CD14-positive monocyte (primary cell): ENCODE measurements at regions not wholly inside any gene's neighbourhood (a gene's known extent, or its start where the extent isn't known, plus 50 kb on each side); places are given as distances from the start of the nearest gene placed in this dataset.

Experiments used
- DNase-seq, 3 donors: peaks; one replicate each; pipeline ENCODE4 v3.0.0-alpha.2; 2011 to 2022
- H2AFZ ChIP-seq: 2 replicates; pipeline ENCODE4 v1.6.0; 2012; ENCODE audit warnings: mild to moderate bottlenecking, low read depth, low read length, inconsistent platforms; ENCODE audit not compliant: insufficient read depth, poor library complexity, severe bottlenecking
- H3K27ac ChIP-seq, 2 donors: 1 replicate in 1 of 2; 2 replicates in 1 of 2; pipeline ENCODE4 v1.5.1; 2012 to 2013; ENCODE audit warnings: low read length in 2 of 2, control low read depth in 1 of 2, inconsistent platforms in 1 of 2, low read depth in 1 of 2, mild to moderate bottlenecking in 1 of 2
- H3K27me3 ChIP-seq, 2 donors: one replicate each; pipeline versions ENCODE4 v1.6.0 to v1.6.1; 2011 to 2013; ENCODE audit warnings: low read length in 2 of 2; ENCODE audit not compliant: control insufficient read depth in 2 of 2, insufficient read depth in 2 of 2
- H3K36me3 ChIP-seq, 2 donors: replicated peaks in 1 of 2; 1 replicate in 1 of 2; 2 replicates in 1 of 2; pipeline versions ENCODE4 v1.5.1 to v1.6.1; 2012 to 2013; ENCODE audit warnings: low read length in 2 of 2, control low read depth in 1 of 2, inconsistent platforms in 1 of 2, mild to moderate bottlenecking in 1 of 2; ENCODE audit not compliant: insufficient read depth in 2 of 2, control insufficient read depth in 1 of 2
- H3K4me1 ChIP-seq, 2 donors: 1 replicate in 1 of 2; 2 replicates in 1 of 2; pipeline versions ENCODE4 v1.5.1 to v1.6.1; 2012 to 2013; ENCODE audit warnings: low read length in 2 of 2, control low read depth in 1 of 2, inconsistent platforms in 1 of 2, mild to moderate bottlenecking in 1 of 2, moderate library complexity in 1 of 2; ENCODE audit not compliant: insufficient read depth in 2 of 2, control insufficient read depth in 1 of 2
- H3K4me2 ChIP-seq: replicated peaks from 2 replicates; pipeline ENCODE3; 2012; ENCODE audit warnings: low read length, moderate library complexity, mild to moderate bottlenecking; ENCODE audit not compliant: poor library complexity, severe bottlenecking; ENCODE audit errors: extremely low read depth
- H3K4me3 ChIP-seq, 3 experiments: fragments of 200-600 bp in 1 of 3; sonication (generic) in 1 of 3; replicated peaks in 1 of 3; 1 replicate in 2 of 3; 2 replicates in 1 of 3; pipeline ENCODE4 v1.5.1; 2011 to 2013; ENCODE audit warnings: low read length in 3 of 3, mild to moderate bottlenecking in 3 of 3, control low read depth in 2 of 3, low read depth in 2 of 3, inconsistent platforms in 1 of 3, moderate library complexity in 1 of 3
- H3K79me2 ChIP-seq: 2 replicates; pipeline ENCODE4 v1.6.0; 2012; ENCODE audit warnings: mild to moderate bottlenecking, control low read depth, inconsistent platforms, low read length, moderate library complexity; ENCODE audit not compliant: insufficient read depth
- H3K9ac ChIP-seq: 2 replicates; pipeline ENCODE4 v1.6.0; 2017; ENCODE audit warnings: low read length, mild to moderate bottlenecking; ENCODE audit not compliant: insufficient read depth, poor library complexity, severe bottlenecking
- H3K9me3 ChIP-seq, 2 donors: replicated peaks in 1 of 2; 1 replicate in 1 of 2; 2 replicates in 1 of 2; pipeline versions ENCODE4 v1.5.1 to v1.6.1; 2012 to 2013; ENCODE audit warnings: low read length in 2 of 2, control low read depth in 1 of 2; ENCODE audit not compliant: control insufficient read depth in 1 of 2, insufficient read depth in 1 of 2
- H4K20me1 ChIP-seq: 2 replicates; pipeline ENCODE4 v1.6.0; 2012; ENCODE audit warnings: mild to moderate bottlenecking, low read length, control low read depth, moderate library complexity; ENCODE audit not compliant: insufficient read depth
- H3K27ac Mint-ChIP-seq, 7 donors: one replicate each; pipeline ENCODE4 v1.8.0; 2020; ENCODE audit warnings: mild to moderate bottlenecking in 7 of 7, mixed read lengths in 7 of 7, moderate library complexity in 6 of 7, inconsistent platforms in 2 of 7
- H3K27me3 Mint-ChIP-seq, 3 donors: one replicate each; pipeline ENCODE4 v1.8.0; 2021 to 2022; ENCODE audit warnings: low read depth in 3 of 3, mild to moderate bottlenecking in 3 of 3, mixed read lengths in 3 of 3, moderate library complexity in 3 of 3, inconsistent platforms in 1 of 3
- H3K36me3 Mint-ChIP-seq, 2 donors: one replicate each; pipeline ENCODE4 v1.8.0; 2020; ENCODE audit warnings: mixed read lengths in 2 of 2, inconsistent platforms in 1 of 2, mild to moderate bottlenecking in 1 of 2
- H3K4me1 Mint-ChIP-seq: one replicate; pipeline ENCODE4 v1.8.0; 2020; ENCODE audit warnings: mild to moderate bottlenecking, mixed read lengths
- H3K4me3 Mint-ChIP-seq, 2 donors: one replicate each; pipeline ENCODE4 v1.8.0; 2020; ENCODE audit warnings: mild to moderate bottlenecking in 2 of 2, mixed read lengths in 2 of 2, moderate library complexity in 1 of 2
- H3K9me3 Mint-ChIP-seq, 7 donors: one replicate each; pipeline ENCODE4 v1.8.0; 2020 to 2022; ENCODE audit warnings: mixed read lengths in 7 of 7, mild to moderate bottlenecking in 6 of 7, moderate library complexity in 6 of 7, inconsistent platforms in 2 of 7
- WGBS: methylation state at CpG from one replicate; pipeline ENCODE4 v1.1.5; 2013; ENCODE audit warnings: missing lambda C conversion rate; ENCODE audit not compliant: insufficient coverage; 5-methylcytosine and 5-hydroxymethylcytosine counted together
- intact Hi-C, 2 donors: fragments of 100-400 bp; cut with micrococcal nuclease; formaldehyde crosslinking; loops; one replicate each; pipeline versions ENCODE4 v1.15.0 to v1.15.1; 2023
- TF ChIP-seq, protein P1 (sequence below): fragments of 200-600 bp; IDR thresholded peaks from one replicate; pipeline ENCODE4 v1.8.0; 2022; ENCODE audit warnings: antibody characterized with exemption, mild to moderate bottlenecking

DNA sequence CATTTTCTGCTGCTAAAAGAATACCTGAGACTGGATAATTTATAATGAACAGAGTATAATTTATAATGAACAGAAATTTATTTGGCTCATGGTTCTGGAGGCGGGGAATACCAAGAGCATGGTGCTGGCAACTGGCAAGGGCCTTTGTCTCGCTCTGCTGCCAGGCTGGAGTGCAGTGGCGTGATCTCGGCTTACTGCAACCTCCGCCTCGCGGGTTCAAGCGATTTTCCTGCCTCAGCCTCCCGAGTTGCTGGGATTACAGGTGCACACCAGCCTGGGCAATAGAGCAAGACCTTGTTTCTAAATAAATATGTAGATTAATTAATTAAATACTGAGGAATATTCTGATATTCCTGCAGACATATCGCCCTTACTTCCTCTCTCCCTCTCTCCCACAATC lies 1610.8 kb downstream of the SUCLG1 start:
- H3K27ac ChIP-seq = no peak overlapping the region
- H3K9me3 Mint-ChIP-seq = peaks cover 0 to 4% (median 2%) of the 10 kb centered on the region in 7 donors
- no peaks in the 10 kb centered on the region for H3K4me1 Mint-ChIP-seq
- no peak overlapping the region for H3K4me3 ChIP-seq
- H3K36me3 Mint-ChIP-seq = no peaks in the 10 kb centered on the region
- H3K4me3 Mint-ChIP-seq = no peak overlapping the region
- H3K36me3 ChIP-seq = no peaks in the 10 kb centered on the region
- H4K20me1 ChIP-seq = no peaks in the 10 kb centered on the region
- DNase-seq = no peak
- no peaks in the 10 kb centered on the region for H3K79me2 ChIP-seq
- H3K4me1 ChIP-seq = no peaks in the 10 kb centered on the region
- H3K27me3 Mint-ChIP-seq = no peaks in the 10 kb centered on the region
- no peak overlapping the region for H3K9ac ChIP-seq
- no peaks in the 10 kb centered on the region for H3K27me3 ChIP-seq
- H3K4me2 ChIP-seq = no peak overlapping the region
- WGBS = 89% methylated on average over 3 of the region's 10 CpGs
- no peak overlapping the region for H2AFZ ChIP-seq
- no peaks in the 10 kb centered on the region for H3K9me3 ChIP-seq
- intact Hi-C loops = no loop called here
- H3K27ac Mint-ChIP-seq = no peak overlapping the region
- TF ChIP-seq, protein P1, sequence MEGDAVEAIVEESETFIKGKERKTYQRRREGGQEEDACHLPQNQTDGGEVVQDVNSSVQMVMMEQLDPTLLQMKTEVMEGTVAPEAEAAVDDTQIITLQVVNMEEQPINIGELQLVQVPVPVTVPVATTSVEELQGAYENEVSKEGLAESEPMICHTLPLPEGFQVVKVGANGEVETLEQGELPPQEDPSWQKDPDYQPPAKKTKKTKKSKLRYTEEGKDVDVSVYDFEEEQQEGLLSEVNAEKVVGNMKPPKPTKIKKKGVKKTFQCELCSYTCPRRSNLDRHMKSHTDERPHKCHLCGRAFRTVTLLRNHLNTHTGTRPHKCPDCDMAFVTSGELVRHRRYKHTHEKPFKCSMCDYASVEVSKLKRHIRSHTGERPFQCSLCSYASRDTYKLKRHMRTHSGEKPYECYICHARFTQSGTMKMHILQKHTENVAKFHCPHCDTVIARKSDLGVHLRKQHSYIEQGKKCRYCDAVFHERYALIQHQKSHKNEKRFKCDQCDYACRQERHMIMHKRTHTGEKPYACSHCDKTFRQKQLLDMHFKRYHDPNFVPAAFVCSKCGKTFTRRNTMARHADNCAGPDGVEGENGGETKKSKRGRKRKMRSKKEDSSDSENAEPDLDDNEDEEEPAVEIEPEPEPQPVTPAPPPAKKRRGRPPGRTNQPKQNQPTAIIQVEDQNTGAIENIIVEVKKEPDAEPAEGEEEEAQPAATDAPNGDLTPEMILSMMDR = no peak

DNA sequence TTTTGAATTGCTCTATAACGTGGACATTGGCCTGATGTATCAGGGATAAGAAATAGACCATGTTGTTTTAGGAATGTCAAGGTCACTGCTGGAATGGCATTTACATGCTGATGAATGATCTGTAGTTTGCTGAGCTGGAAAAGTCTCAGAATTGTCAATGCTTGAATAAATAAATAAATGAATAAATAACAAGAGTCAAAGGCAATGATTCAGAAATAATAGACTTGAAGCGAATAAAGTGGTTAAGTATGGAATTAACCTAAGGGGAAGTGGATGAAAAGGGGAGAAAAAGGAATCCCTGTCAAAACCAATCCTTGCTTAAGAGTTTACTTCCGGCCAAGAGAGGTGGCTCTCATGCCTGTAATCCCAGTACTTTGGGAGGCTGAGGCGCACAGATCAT lies 1620.0 kb downstream of the SUCLG1 start:
- no peaks in the 10 kb centered on the region for H3K79me2 ChIP-seq
- H3K27me3 ChIP-seq = no peaks in the 10 kb centered on the region
- Mint-ChIP-seq H3K27me3 (no peaks in the 10 kb centered on the region), H3K9me3 (peaks cover 0 to 4% (median 0%) of the 10 kb centered on the region in 7 donors), H3K4me1 (peaks cover 6% of the 10 kb centered on the region), H3K4me3 (no peak overlapping the region), H3K36me3 (no peaks in the 10 kb centered on the region), H3K27ac (no peak overlapping the region)
- H3K36me3 ChIP-seq = no peaks in the 10 kb centered on the region
- H4K20me1 ChIP-seq = no peaks in the 10 kb centered on the region
- no peaks in the 10 kb centered on the region for H3K9me3 ChIP-seq
- intact Hi-C loops = no loop called here
- WGBS = 83% methylated on average over 1 of the region's 4 CpGs
- H3K9ac ChIP-seq = no peak overlapping the region
- H3K4me1 ChIP-seq = peaks cover 8 to 17% of the 10 kb centered on the region in 2 donors
- DNase-seq = no peak
- no peak overlapping the region for H2AFZ ChIP-seq
- H3K27ac ChIP-seq = no peak overlapping the region
- H3K4me2 ChIP-seq = no peak overlapping the region
- H3K4me3 ChIP-seq = no peak overlapping the region
- TF ChIP-seq, protein P1 = no peak
